ENCODE measurements at regions not wholly inside any gene's neighbourhood (a gene's known extent, or its start where the extent isn't known, plus 50 kb on each side); places are given as distances from the start of the nearest gene placed in this dataset.

GRCh38 chr15:69758810-69759790 lies 306.5 kb downstream of the RPLP1 start:
- TF ChIP-seq POLR2A (IDR thresholded peaks at IDR 0.05) (no peak), POLR2AphosphoS5 (IDR thresholded peaks at IDR 0.05) (no peak)
